B cell (primary cell): ENCODE measurements at regions not wholly inside any gene's neighbourhood (a gene's known extent, or its start where the extent isn't known, plus 50 kb on each side); places are given as distances from the start of the nearest gene placed in this dataset.

Experiments
- ATAC-seq: fragments of 200-7000 bp; cut with Tn5 transposase; one replicate; pipeline ENCODE4 v1.10.0; 2021; ENCODE audit warnings: low read depth, mild to moderate bottlenecking, moderate number of reproducible peaks, moderate library complexity
- CTCF ChIA-PET: fragments of 350-600 bp; sonication (Branson Sonifier 250); formaldehyde crosslinking; loops from one replicate; lab custom pipeline; 2021; ENCODE audit warnings: antibody characterized with exemption, inconsistent platforms; lab: Charles Lee
- POLR2A ChIA-PET: fragments of 350-600 bp; sonication (Branson Sonifier 250); formaldehyde crosslinking; loops from one replicate; lab custom pipeline; 2021; ENCODE audit warnings: antibody characterized with exemption; lab: Charles Lee
- DNase-seq: peaks from one replicate; pipeline ENCODE4 v3.0.0; 2013
- H2AFZ ChIP-seq: 2 replicates; pipeline ENCODE4 v1.6.1; 2012; ENCODE audit warnings: mild to moderate bottlenecking, low read depth, low read length; ENCODE audit not compliant: insufficient read depth, poor library complexity, severe bottlenecking
- H3K27ac ChIP-seq, 2 donors: 1 replicate in 1 of 2; 2 replicates in 1 of 2; pipeline ENCODE4 v1.5.1; 2012 to 2013; ENCODE audit warnings: low read length in 2 of 2, mild to moderate bottlenecking in 2 of 2, moderate library complexity in 1 of 2
- H3K27me3 ChIP-seq, 4 experiments: fragments of 200-600 bp in 1 of 4; sonication (generic) in 1 of 4; replicated peaks in 1 of 4; 1 replicate in 2 of 4; 2 replicates in 2 of 4; pipeline versions ENCODE4 v1.6.1 to v1.7.0; 2013 to 2016; ENCODE audit warnings: low read length in 3 of 4, mild to moderate bottlenecking in 2 of 4, mixed read lengths in 1 of 4, moderate library complexity in 1 of 4; ENCODE audit not compliant: insufficient read depth in 4 of 4, control insufficient read depth in 3 of 4; ENCODE audit errors: control extremely low read depth in 1 of 4
- H3K36me3 ChIP-seq, 2 experiments: replicated peaks in 1 of 2; 1 replicate in 1 of 2; 2 replicates in 1 of 2; pipeline versions ENCODE4 v1.6.1 to v1.7.1; 2013; ENCODE audit warnings: low read length in 1 of 2; ENCODE audit not compliant: insufficient read depth in 2 of 2, control insufficient read depth in 1 of 2; ENCODE audit errors: control extremely low read depth in 1 of 2, extremely low read depth in 1 of 2
- H3K4me1 ChIP-seq, 2 donors: fragments of 200-600 bp in 1 of 2; sonication (generic) in 1 of 2; 1 replicate in 1 of 2; 2 replicates in 1 of 2; pipeline versions ENCODE4 v1.5.1 to v1.6.1; 2013 to 2017; ENCODE audit warnings: low read length in 2 of 2; ENCODE audit not compliant: control insufficient read depth in 2 of 2, insufficient read depth in 2 of 2
- H3K4me2 ChIP-seq: replicated peaks from 2 replicates; pipeline ENCODE3; 2012; ENCODE audit warnings: mild to moderate bottlenecking, low read depth, low read length; ENCODE audit not compliant: poor library complexity, severe bottlenecking
- H3K4me3 ChIP-seq, 5 experiments: fragments of 200-600 bp in 1 of 5; sonication (generic) in 1 of 5; 1 replicate in 3 of 5; 2 replicates in 2 of 5; pipeline versions ENCODE4 v1.5.1 to v1.7.0; 2011 to 2016; ENCODE audit warnings: low read length in 4 of 5, mild to moderate bottlenecking in 4 of 5, low read depth in 2 of 5, control low read depth in 1 of 5, moderate library complexity in 1 of 5; ENCODE audit not compliant: insufficient read depth in 1 of 5; ENCODE audit errors: control extremely low read depth in 1 of 5, extremely low read depth in 1 of 5
- H3K79me2 ChIP-seq: fragments of 200-600 bp; sonication (generic); one replicate; pipeline ENCODE4 v1.6.0; 2016; ENCODE audit warnings: low read length; ENCODE audit not compliant: control insufficient read depth, insufficient read depth
- H3K9ac ChIP-seq: fragments of 200-600 bp; sonication (generic); 2 replicates; pipeline ENCODE4 v1.6.1; 2017; ENCODE audit warnings: mild to moderate bottlenecking, low read length, moderate library complexity
- H3K9me3 ChIP-seq, 3 donors: one replicate each; pipeline versions ENCODE4 v1.6.1 to v1.7.1; 2013; ENCODE audit warnings: low read length in 2 of 3; ENCODE audit not compliant: control insufficient read depth in 2 of 3, insufficient read depth in 1 of 3; ENCODE audit errors: control extremely low read depth in 1 of 3
- H4K20me1 ChIP-seq: 2 replicates; pipeline ENCODE4 v1.6.0; 2012; ENCODE audit warnings: mild to moderate bottlenecking, low read length; ENCODE audit not compliant: insufficient read depth, control insufficient read depth, poor library complexity, severe bottlenecking
- H3K27ac Mint-ChIP-seq: one replicate; pipeline ENCODE4 v1.8.0; 2021; ENCODE audit warnings: mixed read lengths
- H3K27me3 Mint-ChIP-seq: one replicate; pipeline ENCODE4 v1.8.0; 2021; ENCODE audit warnings: mixed read lengths
- H3K4me1 Mint-ChIP-seq: one replicate; pipeline ENCODE4 v1.8.0; 2021; ENCODE audit warnings: mixed read lengths
- H3K4me3 Mint-ChIP-seq: one replicate; pipeline ENCODE4 v1.8.0; 2021; ENCODE audit warnings: mixed read lengths
- H3K9me3 Mint-ChIP-seq: one replicate; pipeline ENCODE4 v1.8.0; 2022; ENCODE audit warnings: mixed read lengths; ENCODE audit not compliant: insufficient read depth
- EZH2 ChIP-seq: IDR thresholded peaks from 2 replicates; pipeline ENCODE4 v1.6.1; 2012; ENCODE audit warnings: borderline replicate concordance, low read depth, mild to moderate bottlenecking, moderate library complexity, low read length; ENCODE audit not compliant: insufficient read depth, poor library complexity, severe bottlenecking
- WGBS: methylation state at CpG from one replicate; pipeline ENCODE4 v1.1.5; 2013; ENCODE audit warnings: missing lambda C conversion rate; ENCODE audit not compliant: insufficient coverage; 5-methylcytosine and 5-hydroxymethylcytosine counted together
- intact Hi-C: fragments of 100-400 bp; cut with micrococcal nuclease; formaldehyde crosslinking; loops from one replicate; pipeline ENCODE4 v1.10.0; 2022
- TF ChIP-seq, protein P1 (sequence below): fragments of 200-600 bp; IDR thresholded peaks from one replicate; pipeline ENCODE4 v1.8.0; 2022; ENCODE audit warnings: antibody characterized with exemption, mild to moderate bottlenecking

DNA sequence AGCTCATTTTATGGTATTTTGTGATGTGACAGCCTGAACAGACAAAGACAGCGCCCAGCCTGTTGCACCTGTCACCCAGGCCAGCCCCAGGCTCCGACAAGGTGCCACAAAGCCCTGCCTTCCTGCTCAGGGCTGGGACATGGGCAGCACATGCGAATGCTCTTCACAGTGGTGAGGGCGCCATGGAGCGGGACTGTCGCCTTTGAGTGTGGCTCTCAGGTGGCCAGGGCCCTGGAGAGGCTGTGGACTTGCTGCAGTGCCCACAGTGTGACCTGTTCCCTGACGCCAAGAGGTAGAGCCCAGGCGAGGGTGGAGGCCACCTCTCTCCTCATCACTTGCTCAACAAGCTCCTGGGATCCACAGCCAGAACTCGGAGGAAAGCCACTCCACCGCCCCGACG is 346.3 kb downstream of the SHANK2 start:
- H3K4me2 ChIP-seq, result no peak overlapping the region
- POLR2A ChIA-PET, result no interaction called here
- no peak overlapping the region for H2AFZ ChIP-seq
- WGBS, result 93% methylated on average over 10 of the region's 12 CpGs
- TF ChIP-seq, protein P1, sequence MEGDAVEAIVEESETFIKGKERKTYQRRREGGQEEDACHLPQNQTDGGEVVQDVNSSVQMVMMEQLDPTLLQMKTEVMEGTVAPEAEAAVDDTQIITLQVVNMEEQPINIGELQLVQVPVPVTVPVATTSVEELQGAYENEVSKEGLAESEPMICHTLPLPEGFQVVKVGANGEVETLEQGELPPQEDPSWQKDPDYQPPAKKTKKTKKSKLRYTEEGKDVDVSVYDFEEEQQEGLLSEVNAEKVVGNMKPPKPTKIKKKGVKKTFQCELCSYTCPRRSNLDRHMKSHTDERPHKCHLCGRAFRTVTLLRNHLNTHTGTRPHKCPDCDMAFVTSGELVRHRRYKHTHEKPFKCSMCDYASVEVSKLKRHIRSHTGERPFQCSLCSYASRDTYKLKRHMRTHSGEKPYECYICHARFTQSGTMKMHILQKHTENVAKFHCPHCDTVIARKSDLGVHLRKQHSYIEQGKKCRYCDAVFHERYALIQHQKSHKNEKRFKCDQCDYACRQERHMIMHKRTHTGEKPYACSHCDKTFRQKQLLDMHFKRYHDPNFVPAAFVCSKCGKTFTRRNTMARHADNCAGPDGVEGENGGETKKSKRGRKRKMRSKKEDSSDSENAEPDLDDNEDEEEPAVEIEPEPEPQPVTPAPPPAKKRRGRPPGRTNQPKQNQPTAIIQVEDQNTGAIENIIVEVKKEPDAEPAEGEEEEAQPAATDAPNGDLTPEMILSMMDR, result no peak
- TF ChIP-seq EZH2, result no peak
- intact Hi-C loops, result no loop called here
- no peak overlapping the region for H3K4me3 Mint-ChIP-seq
- no peaks in the 10 kb centered on the region for H3K4me1 ChIP-seq
- CTCF ChIA-PET, result no interaction called here
- no peak for ATAC-seq
- H3K27me3 Mint-ChIP-seq, result peaks cover 16% of the 10 kb centered on the region
- no peak overlapping the region for H3K27ac Mint-ChIP-seq
- H3K9me3 ChIP-seq, result peaks cover 0 to 24% (median 0%) of the 10 kb centered on the region in 3 donors
- no peak overlapping the region for H3K27ac ChIP-seq
- no peak overlapping the region for H3K4me3 ChIP-seq
- no peak overlapping the region for H3K9ac ChIP-seq
- peaks cover 1% of the 10 kb centered on the region for H3K4me1 Mint-ChIP-seq
- H3K79me2 ChIP-seq, result no peaks in the 10 kb centered on the region
- no peaks in the 10 kb centered on the region for H3K36me3 ChIP-seq
- no peaks in the 10 kb centered on the region for H3K9me3 Mint-ChIP-seq
- no peak for DNase-seq
- no peaks in the 10 kb centered on the region for H3K27me3 ChIP-seq
- H4K20me1 ChIP-seq, result no peaks in the 10 kb centered on the region

DNA sequence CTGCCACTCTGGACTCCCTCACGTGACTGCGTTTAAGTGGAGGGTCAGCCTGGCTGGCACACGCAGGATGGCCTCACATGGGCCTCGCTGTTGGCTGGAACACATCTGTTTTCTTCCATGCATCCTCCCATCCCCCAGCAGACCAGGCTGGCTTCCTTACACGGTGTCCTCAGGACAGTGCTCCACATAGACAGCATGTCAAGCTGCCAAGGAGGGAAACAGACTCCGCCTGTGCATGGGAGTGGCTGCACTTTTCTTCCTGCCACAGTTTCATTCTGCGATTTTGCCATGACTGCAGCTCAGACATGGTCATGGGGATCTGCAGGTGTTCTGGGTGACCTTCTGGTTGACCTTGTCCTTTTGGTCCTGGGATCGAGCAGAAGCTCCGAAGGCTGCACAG is 344.2 kb downstream of the SHANK2 start:
- TF ChIP-seq, protein P1, result no peak
- TF ChIP-seq EZH2, result no peak
- Mint-ChIP-seq H3K9me3 (no peaks in the 10 kb centered on the region), H3K4me3 (no peak overlapping the region), H3K27me3 (peaks cover 22% of the 10 kb centered on the region), H3K4me1 (peaks cover 9% of the 10 kb centered on the region), H3K27ac (no peak overlapping the region)
- no peak overlapping the region for H3K9ac ChIP-seq
- H3K27me3 ChIP-seq, result no peaks in the 10 kb centered on the region
- ChIA-PET CTCF (no interaction called here), POLR2A (no interaction called here)
- peaks cover 0 to 24% (median 0%) of the 10 kb centered on the region in 3 donors for H3K9me3 ChIP-seq
- no peak overlapping the region for H3K4me3 ChIP-seq
- H3K4me2 ChIP-seq, result no peak overlapping the region
- no peak overlapping the region for H3K27ac ChIP-seq
- 88% methylated on average over 9 of the region's 9 CpGs for WGBS
- DNase-seq (no peak), ATAC-seq (no peak)
- no peaks in the 10 kb centered on the region for H3K36me3 ChIP-seq
- H2AFZ ChIP-seq, result no peak overlapping the region
- H4K20me1 ChIP-seq, result no peaks in the 10 kb centered on the region
- H3K4me1 ChIP-seq, result no peaks in the 10 kb centered on the region
- H3K79me2 ChIP-seq, result no peaks in the 10 kb centered on the region
- intact Hi-C loops, result no loop called here
